Fibroblast of peridontal ligament (primary cell): ENCODE measurements at regions not wholly inside any gene's neighbourhood (a gene's known extent, or its start where the extent isn't known, plus 50 kb on each side); places are given as distances from the start of the nearest gene placed in this dataset.
"Not testable (repeated sequence)": the region's sequence is repeated elsewhere in the genome, so short reads cannot be mapped to it uniquely, and the experiment has no call there.

Experiments
- DNase-seq: peaks from one replicate; pipeline ENCODE4 v3.0.0-alpha.2; 2010; ENCODE audit errors: extremely low read depth

GRCh38 chr3:178195824-178196223, 340.4 kb upstream of the KCNMB2 start:
- DNase-seq: peak; percentile 45

- peak; percentile 59 for DNase-seq
Observed at GRCh38 chr3:178198329-178198728, 337.9 kb upstream of the KCNMB2 start.

GRCh38 chr3:178200316-178200715, 335.9 kb upstream of the KCNMB2 start:
- no peak for DNase-seq

- no peak for DNase-seq
Observed at GRCh38 chr3:178201714-178202113, 334.5 kb upstream of the KCNMB2 start.

- peak; percentile 21 for DNase-seq
Observed at GRCh38 chr3:178202194-178202593, 334.0 kb upstream of the KCNMB2 start.

GRCh38 chr3:178203165-178203564, 333.1 kb upstream of the KCNMB2 start:
- DNase-seq: peak; percentile 66

- peak; percentile 77 for DNase-seq
Observed at GRCh38 chr3:178203650-178204049, 332.6 kb upstream of the KCNMB2 start.

GRCh38 chr3:178205740-178206139, 330.5 kb upstream of the KCNMB2 start:
- peak; percentile 64 for DNase-seq

- DNase-seq: no peak
Observed at GRCh38 chr3:178206521-178206920, 329.7 kb upstream of the KCNMB2 start.

GRCh38 chr3:178207161-178207560, 329.1 kb upstream of the KCNMB2 start:
- not testable (repeated sequence) for DNase-seq

GRCh38 chr3:178207627-178208026, 328.6 kb upstream of the KCNMB2 start:
- DNase-seq: not testable (repeated sequence)

GRCh38 chr3:178209116-178209515, 327.1 kb upstream of the KCNMB2 start:
- not testable (repeated sequence) for DNase-seq

- DNase-seq: not testable (repeated sequence)
Observed at GRCh38 chr3:178209618-178210017, 326.6 kb upstream of the KCNMB2 start.

- DNase-seq: peak; percentile 54
Observed at GRCh38 chr3:178211086-178211485, 325.1 kb upstream of the KCNMB2 start.

GRCh38 chr3:178217479-178217878, 318.8 kb upstream of the KCNMB2 start:
- DNase-seq: no peak

- no peak for DNase-seq
Observed at GRCh38 chr3:178218231-178218630, 318.0 kb upstream of the KCNMB2 start.

- DNase-seq: not testable (repeated sequence)
Observed at GRCh38 chr3:178219661-178220060, 316.6 kb upstream of the KCNMB2 start.

- no peak for DNase-seq
Observed at GRCh38 chr3:178223876-178224275, 312.4 kb upstream of the KCNMB2 start.

GRCh38 chr3:178226094-178226493, 310.1 kb upstream of the KCNMB2 start:
- no peak for DNase-seq

GRCh38 chr3:178231645-178232044, 304.6 kb upstream of the KCNMB2 start:
- DNase-seq: no peak

GRCh38 chr3:178233371-178234071, 302.7 kb upstream of the KCNMB2 start:
- no peak for DNase-seq

- DNase-seq: peak; percentile 64
Observed at GRCh38 chr3:178236555-178237277, 299.5 kb upstream of the KCNMB2 start.

GRCh38 chr3:178238179-178238578, 298.1 kb upstream of the KCNMB2 start:
- DNase-seq: no peak
